ENCODE measurements at regions not wholly inside any gene's neighbourhood (a gene's known extent, or its start where the extent isn't known, plus 50 kb on each side); places are given as distances from the start of the nearest gene placed in this dataset. TPM values are rescaled to one million over a fixed set of nuclear protein-coding genes. Genes with fewer than 3 reads are reported as not detected.

GRCh38 chr2:163794635-163795034 is 58.8 kb upstream of the FIGN start:
- Histone ChIP-seq H3K9ac (ENCODE audit: low read depth, low read length) (no peak overlapping the region), H3K4me1 (ENCODE audit: control insufficient read depth, insufficient read depth, low read length) (no peaks in the 10 kb centered on the region), H2AFZ (replicated peaks; ENCODE audit: low read length, poor library complexity) (no peak overlapping the region), H3K4me3 (ENCODE audit: insufficient read depth, low read depth, low read length) (no peak overlapping the region), H3K27ac (ENCODE audit: insufficient read depth, low read length) (no peak overlapping the region), H2BK20ac (ENCODE audit: low read depth, low read length) (no peak overlapping the region), H3K27me3 (ENCODE audit: control insufficient read depth, insufficient read depth, low read length) (no peaks in the 10 kb centered on the region), H3K9me1 (ENCODE audit: insufficient read depth, low read length) (no peaks in the 10 kb centered on the region), H3K23ac (ENCODE audit: low read depth, low read length) (no peak overlapping the region), H3K56ac (ENCODE audit: extremely low read depth, insufficient read depth, low read length) (no peak overlapping the region), H2BK15ac (ENCODE audit: low read depth, low read length) (no peak overlapping the region), H2BK5ac (ENCODE audit: low read depth, low read length, poor library complexity, severe bottlenecking) (no peak overlapping the region), H2BK120ac (ENCODE audit: low read depth, low read length) (no peak overlapping the region), H4K5ac (ENCODE audit: low read depth, low read length) (no peak overlapping the region), H3K4ac (ENCODE audit: low read depth, low read length) (no peak overlapping the region), H4K8ac (ENCODE audit: low read depth in 2 of 2, low read length in 2 of 2) (no peak overlapping the region), H4K91ac (ENCODE audit: insufficient read depth, low read depth, low read length) (no peak overlapping the region), H3K79me1 (ENCODE audit: low read depth in 1 of 2, low read length in 2 of 2) (no peaks in the 10 kb centered on the region), H2AK5ac (ENCODE audit: low read depth, low read length) (no peak overlapping the region), H3K4me2 (ENCODE audit: low read depth, low read length) (no peak overlapping the region), H4K20me1 (ENCODE audit: insufficient read depth, low read length) (no peaks in the 10 kb centered on the region), H2AK9ac (replicated peaks; ENCODE audit: low read depth, low read length, poor library complexity) (no peak overlapping the region), H3K14ac (replicated peaks; ENCODE audit: low read depth, low read length) (no peak overlapping the region), H3K18ac (ENCODE audit: low read depth, low read length) (no peak overlapping the region), H3K9me3 (ENCODE audit: control insufficient read depth, insufficient read depth, low read length) (no peaks in the 10 kb centered on the region), H3K36me3 (ENCODE audit: control insufficient read depth, insufficient read depth, low read length) (no peaks in the 10 kb centered on the region)
- in situ Hi-C loops (cut with MboI; ENCODE audit: low sequenced_read_pairs), result no loop called here
- dilution Hi-C loops (cut with HindIII; ENCODE audit: low sequenced_read_pairs, unreplicated experiment), result no loop called here
- intact Hi-C loops (cut with micrococcal nuclease), result no loop called here
- TF ChIP-seq RAD21 (IDR thresholded peaks at IDR 0.05; ENCODE audit: low read length) (no peak), CHD1 (IDR thresholded peaks at IDR 0.05; ENCODE audit: low read depth, low read length) (no peak), FOS (IDR thresholded peaks at IDR 0.05; ENCODE audit: low read depth, low read length) (no peak), CEBPB (IDR thresholded peaks at IDR 0.05; ENCODE audit: low read depth, low read length) (no peak), MXI1 (IDR thresholded peaks at IDR 0.05; ENCODE audit: borderline replicate concordance, low read depth, low read length) (no peak)
- DNase-seq (no peak), ATAC-seq (ENCODE audit: low read depth) (no peak)
- ChIA-PET CTCF (no interaction called here), POLR2A (ENCODE audit: unreplicated experiment) (no interaction called here)
- no TSS peak for BruUV-seq (replicated peaks)

Small RNA genes in the stretch of these regions (microRNA-seq; reads per million reads assigned to microRNA genes)
- gene CYP2C56P (ENCODE audit: insufficient read depth, insufficient read length), result not detected

Small RNA genes in the stretch of these regions (small RNA-seq; reads per million reads assigned to genes)
- 0 reads per million in 5 experiments for gene CYP2C56P

Data from IMR-90 (cell line).